ENCODE measurements at regions not wholly inside any gene's neighbourhood (a gene's known extent, or its start where the extent isn't known, plus 50 kb on each side); places are given as distances from the start of the nearest gene placed in this dataset.

DNA sequence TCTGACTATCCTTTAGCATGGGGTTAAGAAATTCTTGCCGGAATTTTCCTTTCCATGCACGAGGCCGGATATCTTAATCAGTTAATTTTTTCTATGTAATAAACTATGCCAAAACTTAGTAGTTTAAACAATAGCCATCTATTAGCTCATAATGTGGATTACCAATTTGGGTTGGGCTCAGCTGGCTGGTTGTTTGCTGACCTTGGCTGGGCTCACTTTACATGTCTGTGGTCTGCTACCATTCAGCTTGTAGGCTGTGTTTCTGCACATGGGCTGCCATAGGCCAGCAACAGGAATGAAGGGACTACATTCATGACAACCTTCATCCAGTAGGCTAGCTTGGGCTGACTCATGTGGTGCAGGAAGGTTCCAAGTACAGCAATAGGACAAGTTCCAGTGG lies 56.0 kb upstream of the NTPCR start:
- H3K9me3 ChIP-seq (ENCODE audit: insufficient read depth, low read length) = no peaks in the 10 kb centered on the region
- TF ChIP-seq, protein P1, sequence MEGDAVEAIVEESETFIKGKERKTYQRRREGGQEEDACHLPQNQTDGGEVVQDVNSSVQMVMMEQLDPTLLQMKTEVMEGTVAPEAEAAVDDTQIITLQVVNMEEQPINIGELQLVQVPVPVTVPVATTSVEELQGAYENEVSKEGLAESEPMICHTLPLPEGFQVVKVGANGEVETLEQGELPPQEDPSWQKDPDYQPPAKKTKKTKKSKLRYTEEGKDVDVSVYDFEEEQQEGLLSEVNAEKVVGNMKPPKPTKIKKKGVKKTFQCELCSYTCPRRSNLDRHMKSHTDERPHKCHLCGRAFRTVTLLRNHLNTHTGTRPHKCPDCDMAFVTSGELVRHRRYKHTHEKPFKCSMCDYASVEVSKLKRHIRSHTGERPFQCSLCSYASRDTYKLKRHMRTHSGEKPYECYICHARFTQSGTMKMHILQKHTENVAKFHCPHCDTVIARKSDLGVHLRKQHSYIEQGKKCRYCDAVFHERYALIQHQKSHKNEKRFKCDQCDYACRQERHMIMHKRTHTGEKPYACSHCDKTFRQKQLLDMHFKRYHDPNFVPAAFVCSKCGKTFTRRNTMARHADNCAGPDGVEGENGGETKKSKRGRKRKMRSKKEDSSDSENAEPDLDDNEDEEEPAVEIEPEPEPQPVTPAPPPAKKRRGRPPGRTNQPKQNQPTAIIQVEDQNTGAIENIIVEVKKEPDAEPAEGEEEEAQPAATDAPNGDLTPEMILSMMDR (IDR thresholded peaks at IDR 0.05; ENCODE audit: insufficient read depth, low read length, poor library complexity, severe bottlenecking) = no peak
- TF ChIP-seq EZH2phosphoT487 (conservative IDR thresholded peaks at IDR 0.05; ENCODE audit: low read length) = no peak

DNA sequence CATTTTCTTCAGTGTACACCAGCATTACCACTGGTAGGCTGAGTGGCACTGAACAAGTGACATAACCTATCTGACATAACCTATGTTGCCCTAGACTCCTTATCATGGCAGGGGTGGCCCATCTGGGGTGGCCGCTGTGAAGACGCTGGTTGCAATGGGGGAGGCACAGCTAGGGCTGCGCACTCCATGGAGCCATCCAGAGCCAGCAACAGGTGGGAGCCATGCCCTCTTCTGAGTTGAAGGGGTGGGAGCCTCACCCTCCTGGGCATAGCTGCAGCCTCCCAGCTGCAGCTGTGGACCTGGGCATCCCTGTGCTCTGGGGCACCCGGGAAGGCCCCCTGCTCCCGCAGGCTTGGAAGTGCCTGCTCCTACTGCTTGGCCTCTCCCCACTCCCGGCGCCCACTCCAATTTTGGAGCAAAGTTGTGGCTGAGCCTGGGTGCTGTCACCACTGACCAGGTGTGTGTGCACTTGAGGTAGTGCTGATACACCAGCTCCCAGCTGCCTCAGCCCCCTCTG lies 52.4 kb upstream of the NTPCR start:
- H3K27me3 ChIP-seq (ENCODE audit: low read length) = no peaks in the 10 kb centered on the region
- H2AFZ ChIP-seq (ENCODE audit: low read depth, low read length, severe bottlenecking) = no peak overlapping the region
- TF ChIP-seq, protein P1 (IDR thresholded peaks at IDR 0.05; ENCODE audit: insufficient read depth, low read length, poor library complexity, severe bottlenecking) = no peak
- TF ChIP-seq EZH2phosphoT487 (conservative IDR thresholded peaks at IDR 0.05; ENCODE audit: low read length) = no peak
- no peaks in the 10 kb centered on the region for H3K79me2 ChIP-seq (ENCODE audit: insufficient read depth, low read length)
- no peaks in the 10 kb centered on the region for H4K20me1 ChIP-seq (ENCODE audit: low read depth, low read length)
- H3K4me3 ChIP-seq (ENCODE audit: insufficient read depth, low read length, poor library complexity, severe bottlenecking) = no peak overlapping the region
- H3K4me2 ChIP-seq (ENCODE audit: low read depth, low read length, poor library complexity, severe bottlenecking) = no peak overlapping the region
- no peaks in the 10 kb centered on the region for H3K9me3 ChIP-seq (ENCODE audit: insufficient read depth, low read length)
- no peak overlapping the region for H3K9ac ChIP-seq (ENCODE audit: low read length)
- no peaks in the 10 kb centered on the region for H3F3A ChIP-seq (ENCODE audit: insufficient read depth)
- H3K9me2 ChIP-seq (replicated peaks; ENCODE audit: insufficient read depth, low read length) = no peaks in the 10 kb centered on the region
- H3K27ac ChIP-seq (ENCODE audit: low read depth, low read length) = no peak overlapping the region
- H3K36me3 ChIP-seq (ENCODE audit: low read length) = no peaks in the 10 kb centered on the region

More for the DNA sequence above, 56.0 kb upstream of the NTPCR start:
- Histone ChIP-seq H3K9ac (ENCODE audit: low read length) (no peak overlapping the region), H4K20me1 (ENCODE audit: low read depth, low read length) (no peaks in the 10 kb centered on the region), H3K4me3 (ENCODE audit: insufficient read depth, low read length, poor library complexity, severe bottlenecking) (no peak overlapping the region), H3K36me3 (ENCODE audit: low read length) (no peaks in the 10 kb centered on the region), H3F3A (ENCODE audit: insufficient read depth) (no peaks in the 10 kb centered on the region), H3K79me2 (ENCODE audit: insufficient read depth, low read length) (no peaks in the 10 kb centered on the region), H3K27ac (ENCODE audit: low read depth, low read length) (no peak overlapping the region), H2AFZ (ENCODE audit: low read depth, low read length, severe bottlenecking) (no peak overlapping the region), H3K4me2 (ENCODE audit: low read depth, low read length, poor library complexity, severe bottlenecking) (no peak overlapping the region), H3K27me3 (ENCODE audit: low read length) (no peaks in the 10 kb centered on the region), H3K9me2 (replicated peaks; ENCODE audit: insufficient read depth, low read length) (no peaks in the 10 kb centered on the region)

DNA sequence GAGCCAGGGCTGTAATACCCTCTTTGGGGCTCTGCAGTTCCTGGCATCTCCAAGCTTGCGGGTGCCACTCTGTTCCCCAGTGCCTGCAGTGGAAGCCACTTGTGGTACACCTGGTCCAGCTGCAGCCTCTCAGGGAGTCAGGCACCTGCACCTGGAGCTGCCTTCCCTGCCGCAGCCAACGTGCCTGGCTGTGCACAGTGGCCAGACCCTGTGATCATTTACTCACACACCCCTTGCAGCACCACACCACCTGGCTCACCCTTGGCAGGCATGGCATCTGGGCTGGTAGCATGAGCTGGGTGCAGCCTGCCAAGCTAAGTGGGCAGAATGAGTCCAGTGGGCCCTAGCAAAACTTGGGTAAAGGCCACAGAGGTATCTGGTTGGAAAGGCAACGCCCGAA lies 51.1 kb upstream of the NTPCR start:
- Histone ChIP-seq H3K27ac (ENCODE audit: low read depth, low read length) (no peak overlapping the region), H3K79me2 (ENCODE audit: insufficient read depth, low read length) (no peaks in the 10 kb centered on the region)
- TF ChIP-seq EZH2phosphoT487 (conservative IDR thresholded peaks at IDR 0.05; ENCODE audit: low read length) = no peak
- TF ChIP-seq, protein P1 (IDR thresholded peaks at IDR 0.05; ENCODE audit: insufficient read depth, low read length, poor library complexity, severe bottlenecking) = no peak

More for the DNA sequence above, 51.1 kb upstream of the NTPCR start:
- H3K27me3 ChIP-seq (ENCODE audit: low read length) = no peaks in the 10 kb centered on the region
- no peaks in the 10 kb centered on the region for H3K9me3 ChIP-seq (ENCODE audit: insufficient read depth, low read length)
- H3K4me3 ChIP-seq (ENCODE audit: insufficient read depth, low read length, poor library complexity, severe bottlenecking) = no peak overlapping the region
- no peaks in the 10 kb centered on the region for H3K9me2 ChIP-seq (replicated peaks; ENCODE audit: insufficient read depth, low read length)
- H3K36me3 ChIP-seq (ENCODE audit: low read length) = no peaks in the 10 kb centered on the region
- no peak overlapping the region for H2AFZ ChIP-seq (ENCODE audit: low read depth, low read length, severe bottlenecking)
- H4K20me1 ChIP-seq (ENCODE audit: low read depth, low read length) = no peaks in the 10 kb centered on the region
- H3K4me2 ChIP-seq (ENCODE audit: low read depth, low read length, poor library complexity, severe bottlenecking) = no peak overlapping the region
- no peaks in the 10 kb centered on the region for H3F3A ChIP-seq (ENCODE audit: insufficient read depth)
- no peak overlapping the region for H3K9ac ChIP-seq (ENCODE audit: low read length)
